ENCODE measurements at regions not wholly inside any gene's neighbourhood (a gene's known extent, or its start where the extent isn't known, plus 50 kb on each side); places are given as distances from the start of the nearest gene placed in this dataset.

DNA sequence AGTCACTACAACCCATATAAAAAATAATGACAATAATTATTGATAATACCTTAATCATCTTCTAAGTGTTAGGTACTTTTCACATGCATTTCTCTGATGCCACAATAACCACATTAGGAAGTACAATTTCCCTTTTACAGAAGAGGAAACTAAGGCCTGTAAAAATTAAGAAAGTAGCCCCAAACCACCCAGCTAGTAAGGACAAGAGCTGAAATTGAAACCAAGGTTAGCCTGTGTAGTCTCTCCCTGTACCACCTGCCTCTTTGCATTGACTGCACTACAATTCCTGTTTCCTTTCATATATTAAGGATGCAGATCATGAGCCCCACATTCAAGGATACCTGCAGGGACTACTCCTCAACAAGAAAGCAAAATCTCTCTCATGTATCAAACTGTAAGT lies 288.8 kb downstream of the GPATCH2 start:
- Histone ChIP-seq H4K20me1 (ENCODE audit: insufficient read depth, low read length) (no peaks in the 10 kb centered on the region), H3K18ac (ENCODE audit: low read depth, low read length) (no peak overlapping the region), H3K36me3 (ENCODE audit: control insufficient read depth, insufficient read depth, low read length) (no peaks in the 10 kb centered on the region), H3K79me1 (ENCODE audit: low read depth in 1 of 2, low read length in 2 of 2) (no peaks in the 10 kb centered on the region), H3K9ac (ENCODE audit: low read depth, low read length) (no peak overlapping the region), H2AK5ac (ENCODE audit: low read depth, low read length) (no peak overlapping the region), H3K9me3 (ENCODE audit: control insufficient read depth, insufficient read depth, low read length) (no peaks in the 10 kb centered on the region), H3K56ac (ENCODE audit: extremely low read depth, insufficient read depth, low read length) (no peak overlapping the region), H3K4me2 (ENCODE audit: low read depth, low read length) (no peak overlapping the region), H3K14ac (replicated peaks; ENCODE audit: low read depth, low read length) (no peak overlapping the region), H2AFZ (replicated peaks; ENCODE audit: low read length, poor library complexity) (no peak overlapping the region), H4K5ac (ENCODE audit: low read depth, low read length) (no peak overlapping the region), H4K91ac (ENCODE audit: insufficient read depth, low read depth, low read length) (no peak overlapping the region), H3K4me1 (ENCODE audit: control insufficient read depth, insufficient read depth, low read length) (no peaks in the 10 kb centered on the region), H2BK20ac (ENCODE audit: low read depth, low read length) (no peak overlapping the region), H2BK15ac (ENCODE audit: low read depth, low read length) (no peak overlapping the region), H3K23ac (ENCODE audit: low read depth, low read length) (no peak overlapping the region), H3K4me3 (ENCODE audit: insufficient read depth, low read depth, low read length) (no peak overlapping the region), H3K27me3 (ENCODE audit: control insufficient read depth, insufficient read depth, low read length) (no peaks in the 10 kb centered on the region), H2BK120ac (ENCODE audit: low read depth, low read length) (no peak overlapping the region), H2AK9ac (replicated peaks; ENCODE audit: low read depth, low read length, poor library complexity) (no peak overlapping the region), H3K27ac (ENCODE audit: insufficient read depth, low read length) (no peak overlapping the region), H4K8ac (ENCODE audit: low read depth in 2 of 2, low read length in 2 of 2) (no peak overlapping the region), H3K4ac (ENCODE audit: low read depth, low read length) (no peak overlapping the region), H2BK5ac (ENCODE audit: low read depth, low read length, poor library complexity, severe bottlenecking) (no peak overlapping the region), H3K9me1 (ENCODE audit: insufficient read depth, low read length) (no peaks in the 10 kb centered on the region)
- no peak for TF ChIP-seq CEBPB (IDR thresholded peaks at IDR 0.05; ENCODE audit: low read depth, low read length)
- no peak for TF ChIP-seq SMC3 (IDR thresholded peaks at IDR 0.05; ENCODE audit: low read depth, low read length)
- no peak for TF ChIP-seq FOS (IDR thresholded peaks at IDR 0.05; ENCODE audit: low read depth, low read length)
- no peak for TF ChIP-seq MAFK (IDR thresholded peaks at IDR 0.05; ENCODE audit: low read depth, low read length)
- no peak for TF ChIP-seq MAZ (IDR thresholded peaks at IDR 0.05; ENCODE audit: borderline replicate concordance, low read depth, low read length)
- TF ChIP-seq USF2 (IDR thresholded peaks at IDR 0.05; ENCODE audit: low read depth, low read length) = no peak
- TF ChIP-seq RAD21 (IDR thresholded peaks at IDR 0.05; ENCODE audit: low read length) = no peak
- no peak for TF ChIP-seq POLR2A (IDR thresholded peaks at IDR 0.05; ENCODE audit: low read depth, low read length)
- no peak for TF ChIP-seq CHD1 (IDR thresholded peaks at IDR 0.05; ENCODE audit: low read depth, low read length)
- TF ChIP-seq ELK1 (IDR thresholded peaks at IDR 0.05; ENCODE audit: borderline replicate concordance, low read depth, low read length) = no peak
- TF ChIP-seq NFE2L2 (IDR thresholded peaks at IDR 0.05; ENCODE audit: low read depth, low read length) = no peak
- TF ChIP-seq BHLHE40 (IDR thresholded peaks at IDR 0.05; ENCODE audit: low read depth, low read length) = no peak
- TF ChIP-seq CTCF (conservative IDR thresholded peaks at IDR 0.05; ENCODE audit: low read depth, low read length) = no peak
- no peak for TF ChIP-seq RCOR1 (IDR thresholded peaks at IDR 0.05; ENCODE audit: insufficient replicate concordance, low read length)
- TF ChIP-seq RFX5 (IDR thresholded peaks at IDR 0.05; ENCODE audit: low read depth, low read length) = no peak
- ChIA-PET POLR2A (ENCODE audit: unreplicated experiment) (no interaction called here), CTCF (no interaction called here)
- dilution Hi-C loops (cut with HindIII; ENCODE audit: low sequenced_read_pairs, unreplicated experiment) (no loop called here), intact Hi-C loops (cut with micrococcal nuclease) (no loop called here), in situ Hi-C loops (cut with MboI; ENCODE audit: low sequenced_read_pairs) (no loop called here)
- BruUV-seq (replicated peaks) = no TSS peak
- no peak for ATAC-seq (ENCODE audit: low read depth)
- DNase-seq = no peak

All from IMR-90 (cell line).